Right ventricle myocardium inferior (tissue), 1 donor: ENCODE measurements at regions not wholly inside any gene's neighbourhood (a gene's known extent, or its start where the extent isn't known, plus 50 kb on each side); places are given as distances from the start of the nearest gene placed in this dataset.

Source experiments
- ATAC-seq: fragments of 200-7000 bp; cut with Tn5 transposase; one replicate; pipeline ENCODE4 v1.9.1; 2020; ENCODE audit warnings: mild to moderate bottlenecking, moderate library complexity
- DNase-seq: peaks from one replicate; pipeline ENCODE4 v3.0.0; 2021; ENCODE audit errors: missing footprints
- intact Hi-C: fragments of 100-400 bp; cut with DNase I; formaldehyde crosslinking; loops from one replicate; pipeline ENCODE4 v1.11.0; 2022
- donor health status: DM: no; HTN: yes; CAD: no; lungs with severe emphysema.

- ATAC-seq (peak; percentile 48), DNase-seq (no peak)
- intact Hi-C loops: no loop called here
Measured at GRCh38 chrX:74251006-74251930, 52.7 kb upstream of the ZCCHC13 start.

- intact Hi-C loops: no loop called here
- DNase-seq (no peak), ATAC-seq (no peak)
Measured at GRCh38 chrX:74250574-74250973, 53.4 kb upstream of the ZCCHC13 start.

DNA sequence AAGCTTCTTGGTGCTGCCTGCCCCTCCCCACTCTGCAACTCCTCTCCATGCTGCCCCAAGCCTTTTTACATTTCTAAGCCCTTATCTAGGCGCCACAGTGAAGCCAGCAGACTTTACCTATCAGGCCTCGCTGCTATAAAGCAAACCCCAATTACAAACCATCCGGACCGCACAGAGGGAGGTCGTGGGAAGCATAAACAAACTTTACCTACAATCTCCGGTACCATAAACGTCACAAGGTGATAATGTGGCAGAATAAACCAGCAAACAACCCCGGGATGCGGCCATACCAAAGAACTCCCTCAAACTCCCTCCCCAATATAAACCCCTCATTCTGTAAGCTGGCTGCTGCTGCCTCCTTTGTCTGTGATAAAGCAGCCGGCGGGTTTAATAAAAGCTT is 54.0 kb upstream of the ZCCHC13 start:
- intact Hi-C loops: loop anchor here (5.0 kb wide), 1 partner anchor 42 kb away; no protein-coding TSS in a partner anchor
- ATAC-seq: no peak
- no peak for DNase-seq

- ATAC-seq: peak; percentile 54
- DNase-seq: no peak
- intact Hi-C loops: loop anchor here (5.0 kb wide), 1 partner anchor 43 kb away; no protein-coding TSS in a partner anchor
Measured at GRCh38 chrX:74248889-74249288, 55.1 kb upstream of the ZCCHC13 start.

DNA sequence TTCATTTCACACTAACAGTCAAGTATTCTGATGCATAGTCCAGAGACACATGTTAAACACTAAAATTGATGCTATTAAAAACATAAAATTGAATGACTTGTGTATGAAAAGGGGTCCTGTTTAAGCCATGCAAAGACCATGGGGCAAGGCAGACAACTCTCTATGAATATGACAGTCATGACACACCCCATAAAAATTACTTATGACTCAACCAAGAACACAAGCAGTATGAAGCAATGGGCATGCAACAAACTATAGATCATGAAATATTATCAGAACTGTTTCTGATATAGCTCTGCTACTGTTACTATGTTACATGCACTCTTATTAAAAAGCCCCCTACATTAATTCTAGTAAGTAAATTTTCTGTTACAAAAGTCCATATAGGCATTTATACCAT is 57.5 kb upstream of the ZCCHC13 start:
- intact Hi-C loops: loop anchor here (5.0 kb wide), 1 partner anchor 46 kb away; no protein-coding TSS in a partner anchor
- ATAC-seq (no peak), DNase-seq (no peak)

GRCh38 chrX:74242484-74243138 is 61.4 kb upstream of the ZCCHC13 start:
- DNase-seq (no peak), ATAC-seq (peak; percentile 8)
- intact Hi-C loops: no loop called here

GRCh38 chrX:74242050-74242449 is 61.9 kb upstream of the ZCCHC13 start:
- intact Hi-C loops: no loop called here

DNA sequence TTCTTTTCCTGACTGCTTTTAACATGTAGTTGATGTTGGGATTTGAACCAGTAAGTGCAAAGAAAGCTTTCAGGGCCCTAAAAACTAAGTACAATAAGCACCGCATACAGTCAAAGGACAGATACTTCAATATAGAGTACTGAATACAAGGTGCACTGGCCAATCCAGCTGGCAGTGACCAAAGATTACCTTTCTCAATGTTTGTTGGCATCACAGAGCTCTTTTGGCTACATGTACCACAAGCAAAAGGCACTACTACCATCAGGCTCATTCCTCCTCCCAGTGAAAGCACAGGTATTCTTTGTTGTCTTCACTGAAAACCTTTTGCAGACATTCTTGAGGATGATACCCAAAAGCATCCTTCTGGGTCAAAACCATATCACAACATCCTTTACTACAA is 65.2 kb upstream of the ZCCHC13 start:
- ATAC-seq (no peak), DNase-seq (no peak)
- intact Hi-C loops: no loop called here

More at GRCh38 chrX:74242050-74242449, 61.9 kb upstream of the ZCCHC13 start:
- ATAC-seq (no peak), DNase-seq (no peak)

DNA sequence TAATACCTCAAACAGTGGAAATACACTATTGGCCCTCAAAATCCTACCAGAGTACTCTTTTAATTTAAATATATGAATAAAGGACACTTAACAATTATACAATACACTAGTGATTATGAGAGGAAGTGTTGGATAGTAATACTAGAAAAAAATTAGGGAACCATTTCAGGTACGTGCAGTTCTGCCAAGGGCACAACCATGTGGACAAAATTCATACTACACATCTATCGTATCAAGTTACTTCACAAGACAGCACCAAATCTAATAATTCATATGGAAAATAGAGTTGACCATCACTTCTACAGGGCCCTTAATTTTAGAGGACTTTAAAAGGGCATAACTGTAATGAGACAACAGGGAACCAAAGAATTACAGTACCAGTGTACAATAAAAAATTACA is 69.2 kb upstream of the ZCCHC13 start:
- no peak for DNase-seq
- no peak for ATAC-seq
- intact Hi-C loops: no loop called here

DNA sequence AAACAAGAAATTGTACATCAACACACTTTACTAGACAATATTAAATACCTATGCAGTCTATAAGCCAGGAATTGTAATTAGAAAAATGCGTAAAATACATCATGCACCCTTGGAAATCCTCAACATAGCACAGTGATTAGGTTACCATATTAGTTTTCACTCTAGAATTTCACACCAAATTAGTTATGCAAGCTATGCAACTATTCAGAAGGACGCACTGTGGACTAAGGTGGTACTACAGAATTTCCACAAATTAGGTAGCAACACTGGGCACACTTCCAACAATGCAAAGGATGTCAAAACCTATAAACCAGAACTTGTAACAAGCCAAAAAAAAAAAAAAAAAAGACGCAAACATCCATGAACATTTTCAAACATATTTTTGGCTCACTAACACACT is 71.1 kb upstream of the ZCCHC13 start:
- DNase-seq (no peak), ATAC-seq (no peak)
- intact Hi-C loops: no loop called here

DNA sequence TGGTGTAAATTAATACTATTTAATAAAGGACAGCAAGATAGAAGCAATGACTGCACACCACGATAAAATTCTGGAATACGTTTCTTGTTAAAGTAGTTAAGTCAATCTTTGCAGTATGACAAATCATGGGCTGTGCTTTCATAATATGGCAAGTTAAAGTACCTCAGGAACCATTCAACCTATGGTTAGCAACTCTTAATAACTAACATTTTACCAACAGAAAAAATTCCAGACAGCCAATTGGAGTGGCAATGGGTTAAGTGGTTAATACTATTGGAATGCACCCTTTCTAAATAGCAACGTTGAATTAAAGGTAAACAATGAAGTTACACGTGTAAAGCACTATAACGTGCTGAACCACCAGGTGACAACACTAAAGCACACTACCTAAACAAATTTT is 72.4 kb upstream of the ZCCHC13 start:
- no peak for ATAC-seq
- intact Hi-C loops: no loop called here
- no peak for DNase-seq

DNA sequence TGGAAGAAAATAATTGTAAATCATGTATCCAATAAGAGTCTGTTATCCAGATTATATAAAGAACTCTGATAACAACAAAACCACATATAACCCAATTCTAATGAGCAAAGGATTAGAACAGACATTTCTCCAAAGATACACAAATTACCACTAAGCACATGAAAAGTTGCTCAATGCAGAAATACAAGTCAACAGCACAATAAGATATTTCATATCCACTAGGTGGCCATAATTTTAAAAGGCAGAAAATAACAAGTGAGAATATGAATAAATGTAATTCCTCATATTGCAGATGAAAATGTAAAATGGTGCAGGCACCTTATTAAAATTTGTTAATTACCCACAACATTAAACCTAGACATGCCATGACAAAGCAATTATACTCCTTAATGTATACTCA is 73.9 kb upstream of the ZCCHC13 start:
- no peak for ATAC-seq
- intact Hi-C loops: no loop called here
- DNase-seq: no peak

GRCh38 chrX:74225111-74225510 is 78.9 kb upstream of the ZCCHC13 start:
- ATAC-seq (no peak), DNase-seq (no peak)
- intact Hi-C loops: no loop called here

GRCh38 chrX:74220277-74220676 is 83.7 kb upstream of the ZCCHC13 start:
- intact Hi-C loops: no loop called here
- DNase-seq: no peak
- no peak for ATAC-seq

DNA sequence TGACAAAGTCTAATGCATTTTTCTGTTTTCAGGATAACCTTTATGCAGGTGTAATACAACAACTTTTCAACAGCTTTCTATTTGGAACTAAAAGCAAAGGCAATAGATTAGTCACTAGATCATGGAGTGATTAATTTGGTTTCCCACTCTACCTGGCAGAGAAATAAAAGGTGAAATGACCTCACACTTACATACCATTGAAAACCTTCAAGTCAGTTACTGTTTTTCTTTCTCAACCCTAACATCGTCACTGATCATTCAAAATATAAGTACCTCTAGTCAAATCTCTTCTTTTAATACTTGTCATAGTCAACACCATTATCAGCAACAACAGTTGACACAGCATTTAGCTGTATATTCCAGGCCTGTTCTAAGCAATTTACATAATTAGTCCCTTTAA is 85.1 kb upstream of the ZCCHC13 start:
- intact Hi-C loops: no loop called here
- DNase-seq: no peak
- no peak for ATAC-seq

DNA sequence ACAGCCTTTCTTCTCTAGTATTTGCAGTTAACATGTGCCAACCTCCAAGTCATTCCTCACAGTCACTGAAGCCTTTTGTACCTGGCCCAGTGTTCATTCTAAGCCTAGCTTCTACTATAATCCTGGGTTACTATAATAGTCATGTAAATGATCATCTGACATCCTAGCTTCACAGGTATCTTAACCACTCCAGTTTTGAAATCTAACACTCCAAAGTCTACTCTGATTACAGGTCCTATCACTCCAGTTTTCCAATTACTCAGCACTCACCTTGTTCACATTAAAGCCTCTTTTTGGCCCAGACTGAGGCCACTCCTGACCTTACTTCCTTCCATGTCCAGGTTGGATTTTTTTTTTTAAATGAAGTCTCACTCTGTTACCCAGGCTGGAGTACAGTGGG is 87.6 kb upstream of the ZCCHC13 start:
- intact Hi-C loops: no loop called here
- no peak for DNase-seq
- ATAC-seq: no peak

GRCh38 chrX:74211911-74212310 is 92.1 kb upstream of the ZCCHC13 start:
- ATAC-seq (no peak), DNase-seq (no peak)
- intact Hi-C loops: no loop called here

DNA sequence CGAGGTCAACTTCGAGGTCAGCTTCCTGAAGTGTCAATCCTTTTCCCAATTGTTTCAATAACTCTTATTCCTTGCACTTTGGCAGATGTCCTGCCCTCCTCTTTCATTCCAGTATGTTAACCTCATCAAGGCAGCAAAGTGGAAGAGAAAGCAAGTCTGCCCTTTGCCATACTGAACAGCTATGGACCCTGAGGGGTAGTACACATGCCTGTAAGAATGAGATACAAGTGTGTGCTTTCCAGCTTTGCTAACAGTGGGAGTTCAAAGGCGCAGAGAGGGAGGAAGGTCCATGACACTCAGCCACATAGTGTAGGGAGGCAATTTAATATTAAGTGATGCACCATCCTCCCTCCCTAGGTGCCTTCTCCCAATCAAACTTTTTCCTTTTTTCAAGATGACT is 96.4 kb upstream of the ZCCHC13 start:
- DNase-seq (no peak), ATAC-seq (no peak)
- intact Hi-C loops: no loop called here

DNA sequence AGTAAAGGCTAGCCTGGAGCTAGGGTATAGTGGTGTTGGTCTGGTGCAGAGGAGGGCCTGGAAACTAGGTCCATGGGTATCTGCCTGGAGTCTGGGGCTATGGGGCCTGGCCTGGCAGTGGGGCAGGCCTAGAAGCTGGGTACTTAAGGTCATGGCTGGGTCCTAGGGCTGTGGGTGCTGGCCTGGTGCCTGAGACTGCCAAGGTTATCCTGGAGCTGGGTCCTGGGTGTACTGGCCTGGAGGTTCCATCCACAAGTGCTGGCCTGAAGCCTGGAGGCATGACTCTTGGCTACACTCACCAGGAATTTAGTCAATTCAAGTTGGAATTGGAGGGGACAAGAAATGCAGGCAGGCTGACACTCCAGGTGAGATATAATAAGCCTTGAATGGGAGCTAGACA is 108.4 kb upstream of the ZCCHC13 start:
- DNase-seq (peak; percentile 44), ATAC-seq (peak; percentile 79)
- intact Hi-C loops: no loop called here

GRCh38 chrX:74195120-74195519 is 108.9 kb upstream of the ZCCHC13 start:
- DNase-seq (no peak), ATAC-seq (no peak)
- intact Hi-C loops: no loop called here
